Gastroesophageal sphincter (tissue), 3 donors: ENCODE measurements at regions not wholly inside any gene's neighbourhood (a gene's known extent, or its start where the extent isn't known, plus 50 kb on each side); places are given as distances from the start of the nearest gene placed in this dataset.

ENCODE experiments used
- POLR2A ChIP-seq, 2 donors: fragments of 450-650 bp; IDR thresholded peaks; one replicate each; pipeline ENCODE4 v1.6.1; 2017; ENCODE audit warnings: antibody characterized with exemption in 2 of 2, mild to moderate bottlenecking in 2 of 2, moderate library complexity in 1 of 2
- TF ChIP-seq, protein P1 (sequence below), 4 experiments: fragments of 200-600 bp in 2 of 4; fragments of 450-650 bp in 2 of 4; sonication (generic) in 1 of 4; IDR thresholded peaks; one replicate each; pipeline ENCODE4 v1.5.1; 2017 to 2019; ENCODE audit warnings: antibody characterized with exemption in 4 of 4, mild to moderate bottlenecking in 2 of 4, moderate library complexity in 2 of 4

- no peak for TF ChIP-seq POLR2A (IDR thresholded peaks at IDR 0.05)
- TF ChIP-seq, protein P1, sequence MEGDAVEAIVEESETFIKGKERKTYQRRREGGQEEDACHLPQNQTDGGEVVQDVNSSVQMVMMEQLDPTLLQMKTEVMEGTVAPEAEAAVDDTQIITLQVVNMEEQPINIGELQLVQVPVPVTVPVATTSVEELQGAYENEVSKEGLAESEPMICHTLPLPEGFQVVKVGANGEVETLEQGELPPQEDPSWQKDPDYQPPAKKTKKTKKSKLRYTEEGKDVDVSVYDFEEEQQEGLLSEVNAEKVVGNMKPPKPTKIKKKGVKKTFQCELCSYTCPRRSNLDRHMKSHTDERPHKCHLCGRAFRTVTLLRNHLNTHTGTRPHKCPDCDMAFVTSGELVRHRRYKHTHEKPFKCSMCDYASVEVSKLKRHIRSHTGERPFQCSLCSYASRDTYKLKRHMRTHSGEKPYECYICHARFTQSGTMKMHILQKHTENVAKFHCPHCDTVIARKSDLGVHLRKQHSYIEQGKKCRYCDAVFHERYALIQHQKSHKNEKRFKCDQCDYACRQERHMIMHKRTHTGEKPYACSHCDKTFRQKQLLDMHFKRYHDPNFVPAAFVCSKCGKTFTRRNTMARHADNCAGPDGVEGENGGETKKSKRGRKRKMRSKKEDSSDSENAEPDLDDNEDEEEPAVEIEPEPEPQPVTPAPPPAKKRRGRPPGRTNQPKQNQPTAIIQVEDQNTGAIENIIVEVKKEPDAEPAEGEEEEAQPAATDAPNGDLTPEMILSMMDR (IDR thresholded peaks at IDR 0.05), result no peak
Observed at GRCh38 chr12:65675141-65675621, 149.1 kb upstream of the HMGA2 start.
